ENCODE measurements at regions not wholly inside any gene's neighbourhood (a gene's known extent, or its start where the extent isn't known, plus 50 kb on each side); places are given as distances from the start of the nearest gene placed in this dataset.

DNA sequence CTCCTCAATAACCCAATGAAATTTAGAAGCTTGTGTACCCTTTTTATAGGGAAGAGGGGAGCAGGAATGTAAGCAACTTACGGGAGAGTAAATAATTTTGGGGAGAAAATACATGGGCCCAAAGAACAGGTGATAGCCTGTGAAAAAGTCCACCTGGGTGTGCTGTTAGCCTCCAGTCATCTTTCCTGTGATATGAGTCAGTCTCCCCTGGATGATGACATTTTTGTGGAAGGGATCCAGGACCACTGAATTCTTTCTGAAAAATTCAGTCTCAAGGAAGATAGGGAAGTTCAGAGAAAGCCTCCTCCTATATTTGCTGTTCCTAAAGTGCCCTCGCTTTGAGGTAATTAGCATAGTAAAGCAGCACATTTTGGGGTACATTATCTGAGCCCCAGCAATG lies 149.8 kb downstream of the SQOR start:
- CTCF ChIA-PET: no interaction called here

DNA sequence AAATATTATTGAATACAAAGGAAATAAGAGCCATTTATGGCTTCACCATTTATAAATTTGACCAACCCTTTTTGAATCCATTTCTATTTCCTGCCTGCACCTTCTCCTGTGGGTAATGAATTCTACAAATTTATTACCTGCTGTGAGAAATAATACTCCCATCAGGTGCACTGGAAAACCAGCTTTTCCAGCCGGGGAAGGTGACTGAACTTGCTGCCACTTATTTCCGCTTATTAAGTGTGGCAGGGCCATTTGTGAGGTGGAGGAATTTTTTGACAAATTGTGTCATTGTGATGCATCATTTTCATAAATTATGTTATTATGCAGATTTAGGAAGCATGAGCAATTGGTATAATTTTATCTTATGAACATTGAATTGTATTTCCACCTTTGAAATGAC lies 151.1 kb downstream of the SQOR start:
- ChIA-PET POLR2A (no interaction called here), CTCF (interaction anchor here (2.3 kb wide), 1 partner anchor 10 kb away, joined by 9 read pairs; no protein-coding TSS in a partner anchor)
- no peak overlapping the region for H3K27ac Mint-ChIP-seq
- DNase-seq (ENCODE audit: low spot score): no peak
- no peak for ATAC-seq
- peaks cover 22% of the 10 kb centered on the region for H3K4me1 Mint-ChIP-seq
- TF ChIP-seq FOXK1 (CRISPR knock-in tag; IDR thresholded peaks at IDR 0.05): no peak
- no peak for TF ChIP-seq ZNF416 (CRISPR knock-in tag; IDR thresholded peaks at IDR 0.05)
- no peak for TF ChIP-seq SMAD4 (CRISPR knock-in tag; IDR thresholded peaks at IDR 0.05)
- TF ChIP-seq, protein P1, sequence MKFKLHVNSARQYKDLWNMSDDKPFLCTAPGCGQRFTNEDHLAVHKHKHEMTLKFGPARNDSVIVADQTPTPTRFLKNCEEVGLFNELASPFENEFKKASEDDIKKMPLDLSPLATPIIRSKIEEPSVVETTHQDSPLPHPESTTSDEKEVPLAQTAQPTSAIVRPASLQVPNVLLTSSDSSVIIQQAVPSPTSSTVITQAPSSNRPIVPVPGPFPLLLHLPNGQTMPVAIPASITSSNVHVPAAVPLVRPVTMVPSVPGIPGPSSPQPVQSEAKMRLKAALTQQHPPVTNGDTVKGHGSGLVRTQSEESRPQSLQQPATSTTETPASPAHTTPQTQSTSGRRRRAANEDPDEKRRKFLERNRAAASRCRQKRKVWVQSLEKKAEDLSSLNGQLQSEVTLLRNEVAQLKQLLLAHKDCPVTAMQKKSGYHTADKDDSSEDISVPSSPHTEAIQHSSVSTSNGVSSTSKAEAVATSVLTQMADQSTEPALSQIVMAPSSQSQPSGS (CRISPR knock-in tag; IDR thresholded peaks at IDR 0.05; ENCODE audit: borderline replicate concordance, low read depth): no peak
- TF ChIP-seq, protein P2, sequence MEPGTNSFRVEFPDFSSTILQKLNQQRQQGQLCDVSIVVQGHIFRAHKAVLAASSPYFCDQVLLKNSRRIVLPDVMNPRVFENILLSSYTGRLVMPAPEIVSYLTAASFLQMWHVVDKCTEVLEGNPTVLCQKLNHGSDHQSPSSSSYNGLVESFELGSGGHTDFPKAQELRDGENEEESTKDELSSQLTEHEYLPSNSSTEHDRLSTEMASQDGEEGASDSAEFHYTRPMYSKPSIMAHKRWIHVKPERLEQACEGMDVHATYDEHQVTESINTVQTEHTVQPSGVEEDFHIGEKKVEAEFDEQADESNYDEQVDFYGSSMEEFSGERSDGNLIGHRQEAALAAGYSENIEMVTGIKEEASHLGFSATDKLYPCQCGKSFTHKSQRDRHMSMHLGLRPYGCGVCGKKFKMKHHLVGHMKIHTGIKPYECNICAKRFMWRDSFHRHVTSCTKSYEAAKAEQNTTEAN (CRISPR knock-in tag; IDR thresholded peaks at IDR 0.05): no peak
- TF ChIP-seq GABPB1 (CRISPR knock-in tag; IDR thresholded peaks at IDR 0.05): no peak
- TF ChIP-seq, protein P3, sequence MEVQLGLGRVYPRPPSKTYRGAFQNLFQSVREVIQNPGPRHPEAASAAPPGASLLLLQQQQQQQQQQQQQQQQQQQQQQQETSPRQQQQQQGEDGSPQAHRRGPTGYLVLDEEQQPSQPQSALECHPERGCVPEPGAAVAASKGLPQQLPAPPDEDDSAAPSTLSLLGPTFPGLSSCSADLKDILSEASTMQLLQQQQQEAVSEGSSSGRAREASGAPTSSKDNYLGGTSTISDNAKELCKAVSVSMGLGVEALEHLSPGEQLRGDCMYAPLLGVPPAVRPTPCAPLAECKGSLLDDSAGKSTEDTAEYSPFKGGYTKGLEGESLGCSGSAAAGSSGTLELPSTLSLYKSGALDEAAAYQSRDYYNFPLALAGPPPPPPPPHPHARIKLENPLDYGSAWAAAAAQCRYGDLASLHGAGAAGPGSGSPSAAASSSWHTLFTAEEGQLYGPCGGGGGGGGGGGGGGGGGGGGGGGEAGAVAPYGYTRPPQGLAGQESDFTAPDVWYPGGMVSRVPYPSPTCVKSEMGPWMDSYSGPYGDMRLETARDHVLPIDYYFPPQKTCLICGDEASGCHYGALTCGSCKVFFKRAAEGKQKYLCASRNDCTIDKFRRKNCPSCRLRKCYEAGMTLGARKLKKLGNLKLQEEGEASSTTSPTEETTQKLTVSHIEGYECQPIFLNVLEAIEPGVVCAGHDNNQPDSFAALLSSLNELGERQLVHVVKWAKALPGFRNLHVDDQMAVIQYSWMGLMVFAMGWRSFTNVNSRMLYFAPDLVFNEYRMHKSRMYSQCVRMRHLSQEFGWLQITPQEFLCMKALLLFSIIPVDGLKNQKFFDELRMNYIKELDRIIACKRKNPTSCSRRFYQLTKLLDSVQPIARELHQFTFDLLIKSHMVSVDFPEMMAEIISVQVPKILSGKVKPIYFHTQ (CRISPR knock-in tag; IDR thresholded peaks at IDR 0.05): no peak
- TF ChIP-seq, protein P4, sequence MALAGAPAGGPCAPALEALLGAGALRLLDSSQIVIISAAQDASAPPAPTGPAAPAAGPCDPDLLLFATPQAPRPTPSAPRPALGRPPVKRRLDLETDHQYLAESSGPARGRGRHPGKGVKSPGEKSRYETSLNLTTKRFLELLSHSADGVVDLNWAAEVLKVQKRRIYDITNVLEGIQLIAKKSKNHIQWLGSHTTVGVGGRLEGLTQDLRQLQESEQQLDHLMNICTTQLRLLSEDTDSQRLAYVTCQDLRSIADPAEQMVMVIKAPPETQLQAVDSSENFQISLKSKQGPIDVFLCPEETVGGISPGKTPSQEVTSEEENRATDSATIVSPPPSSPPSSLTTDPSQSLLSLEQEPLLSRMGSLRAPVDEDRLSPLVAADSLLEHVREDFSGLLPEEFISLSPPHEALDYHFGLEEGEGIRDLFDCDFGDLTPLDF (CRISPR knock-in tag; IDR thresholded peaks at IDR 0.05): no peak
- TF ChIP-seq NR2C2 (CRISPR knock-in tag; IDR thresholded peaks at IDR 0.05): no peak
- no peak for TF ChIP-seq CBFB (CRISPR knock-in tag; IDR thresholded peaks at IDR 0.05; ENCODE audit: low read depth)
- TF ChIP-seq, protein P5, sequence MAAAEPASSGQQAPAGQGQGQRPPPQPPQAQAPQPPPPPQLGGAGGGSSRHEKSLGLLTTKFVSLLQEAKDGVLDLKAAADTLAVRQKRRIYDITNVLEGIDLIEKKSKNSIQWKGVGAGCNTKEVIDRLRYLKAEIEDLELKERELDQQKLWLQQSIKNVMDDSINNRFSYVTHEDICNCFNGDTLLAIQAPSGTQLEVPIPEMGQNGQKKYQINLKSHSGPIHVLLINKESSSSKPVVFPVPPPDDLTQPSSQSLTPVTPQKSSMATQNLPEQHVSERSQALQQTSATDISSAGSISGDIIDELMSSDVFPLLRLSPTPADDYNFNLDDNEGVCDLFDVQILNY (CRISPR knock-in tag; IDR thresholded peaks at IDR 0.05): no peak
- TF ChIP-seq, protein P6, sequence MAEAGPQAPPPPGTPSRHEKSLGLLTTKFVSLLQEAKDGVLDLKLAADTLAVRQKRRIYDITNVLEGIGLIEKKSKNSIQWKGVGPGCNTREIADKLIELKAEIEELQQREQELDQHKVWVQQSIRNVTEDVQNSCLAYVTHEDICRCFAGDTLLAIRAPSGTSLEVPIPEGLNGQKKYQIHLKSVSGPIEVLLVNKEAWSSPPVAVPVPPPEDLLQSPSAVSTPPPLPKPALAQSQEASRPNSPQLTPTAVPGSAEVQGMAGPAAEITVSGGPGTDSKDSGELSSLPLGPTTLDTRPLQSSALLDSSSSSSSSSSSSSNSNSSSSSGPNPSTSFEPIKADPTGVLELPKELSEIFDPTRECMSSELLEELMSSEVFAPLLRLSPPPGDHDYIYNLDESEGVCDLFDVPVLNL (CRISPR knock-in tag; IDR thresholded peaks at IDR 0.05; ENCODE audit: borderline replicate concordance, low read depth): no peak
- no peak for TF ChIP-seq IRF2 (CRISPR knock-in tag; IDR thresholded peaks at IDR 0.05; ENCODE audit: borderline replicate concordance, low read depth)
- TF ChIP-seq HMGA2 (CRISPR knock-in tag; IDR thresholded peaks at IDR 0.05): no peak
- TF ChIP-seq RORB (CRISPR knock-in tag; IDR thresholded peaks at IDR 0.05): no peak
- TF ChIP-seq, protein P7, sequence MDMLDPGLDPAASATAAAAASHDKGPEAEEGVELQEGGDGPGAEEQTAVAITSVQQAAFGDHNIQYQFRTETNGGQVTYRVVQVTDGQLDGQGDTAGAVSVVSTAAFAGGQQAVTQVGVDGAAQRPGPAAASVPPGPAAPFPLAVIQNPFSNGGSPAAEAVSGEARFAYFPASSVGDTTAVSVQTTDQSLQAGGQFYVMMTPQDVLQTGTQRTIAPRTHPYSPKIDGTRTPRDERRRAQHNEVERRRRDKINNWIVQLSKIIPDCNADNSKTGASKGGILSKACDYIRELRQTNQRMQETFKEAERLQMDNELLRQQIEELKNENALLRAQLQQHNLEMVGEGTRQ (CRISPR knock-in tag; IDR thresholded peaks at IDR 0.05): no peak
- TF ChIP-seq, protein P8, sequence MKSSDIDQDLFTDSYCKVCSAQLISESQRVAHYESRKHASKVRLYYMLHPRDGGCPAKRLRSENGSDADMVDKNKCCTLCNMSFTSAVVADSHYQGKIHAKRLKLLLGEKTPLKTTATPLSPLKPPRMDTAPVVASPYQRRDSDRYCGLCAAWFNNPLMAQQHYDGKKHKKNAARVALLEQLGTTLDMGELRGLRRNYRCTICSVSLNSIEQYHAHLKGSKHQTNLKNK (CRISPR knock-in tag; IDR thresholded peaks at IDR 0.05): no peak
- TF ChIP-seq, protein P9, sequence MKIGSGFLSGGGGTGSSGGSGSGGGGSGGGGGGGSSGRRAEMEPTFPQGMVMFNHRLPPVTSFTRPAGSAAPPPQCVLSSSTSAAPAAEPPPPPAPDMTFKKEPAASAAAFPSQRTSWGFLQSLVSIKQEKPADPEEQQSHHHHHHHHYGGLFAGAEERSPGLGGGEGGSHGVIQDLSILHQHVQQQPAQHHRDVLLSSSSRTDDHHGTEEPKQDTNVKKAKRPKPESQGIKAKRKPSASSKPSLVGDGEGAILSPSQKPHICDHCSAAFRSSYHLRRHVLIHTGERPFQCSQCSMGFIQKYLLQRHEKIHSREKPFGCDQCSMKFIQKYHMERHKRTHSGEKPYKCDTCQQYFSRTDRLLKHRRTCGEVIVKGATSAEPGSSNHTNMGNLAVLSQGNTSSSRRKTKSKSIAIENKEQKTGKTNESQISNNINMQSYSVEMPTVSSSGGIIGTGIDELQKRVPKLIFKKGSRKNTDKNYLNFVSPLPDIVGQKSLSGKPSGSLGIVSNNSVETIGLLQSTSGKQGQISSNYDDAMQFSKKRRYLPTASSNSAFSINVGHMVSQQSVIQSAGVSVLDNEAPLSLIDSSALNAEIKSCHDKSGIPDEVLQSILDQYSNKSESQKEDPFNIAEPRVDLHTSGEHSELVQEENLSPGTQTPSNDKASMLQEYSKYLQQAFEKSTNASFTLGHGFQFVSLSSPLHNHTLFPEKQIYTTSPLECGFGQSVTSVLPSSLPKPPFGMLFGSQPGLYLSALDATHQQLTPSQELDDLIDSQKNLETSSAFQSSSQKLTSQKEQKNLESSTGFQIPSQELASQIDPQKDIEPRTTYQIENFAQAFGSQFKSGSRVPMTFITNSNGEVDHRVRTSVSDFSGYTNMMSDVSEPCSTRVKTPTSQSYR (CRISPR knock-in tag; IDR thresholded peaks at IDR 0.05): no peak
- H3K36me3 Mint-ChIP-seq: no peaks in the 10 kb centered on the region
- H3K27me3 Mint-ChIP-seq (ENCODE audit: low read depth): no peaks in the 10 kb centered on the region
- H3K4me3 Mint-ChIP-seq: no peak overlapping the region
- H3K9me3 Mint-ChIP-seq: no peaks in the 10 kb centered on the region

More for the DNA sequence above, 149.8 kb downstream of the SQOR start:
- TF ChIP-seq ZNF396 (CRISPR knock-in tag; IDR thresholded peaks at IDR 0.05; ENCODE audit: borderline replicate concordance): no peak
- POLR2A ChIA-PET: no interaction called here
- Mint-ChIP-seq H3K9me3 (no peaks in the 10 kb centered on the region), H3K4me1 (peaks cover 29% of the 10 kb centered on the region), H3K4me3 (no peak overlapping the region), H3K36me3 (no peaks in the 10 kb centered on the region), H3K27ac (no peak overlapping the region), H3K27me3 (ENCODE audit: low read depth) (no peaks in the 10 kb centered on the region)
- ATAC-seq (no peak), DNase-seq (ENCODE audit: low spot score) (no peak)

Data from WTC11 (cell line).